Keratinocyte (primary cell): ENCODE measurements at regions not wholly inside any gene's neighbourhood (a gene's known extent, or its start where the extent isn't known, plus 50 kb on each side); places are given as distances from the start of the nearest gene placed in this dataset.

Experiments
- CTCF ChIP-seq, 3 experiments: IDR thresholded peaks in 1 of 3; conservative IDR thresholded peaks in 1 of 3; optimal IDR thresholded peaks in 1 of 3; 2 replicates in 2 of 3; 3 replicates in 1 of 3; pipeline versions ENCODE3 to v1.5.1; 2011; ENCODE audit warnings: low read length in 3 of 3, mild to moderate bottlenecking in 3 of 3, moderate library complexity in 2 of 3, control low read depth in 1 of 3, inconsistent platforms in 1 of 3; ENCODE audit not compliant: insufficient read depth in 2 of 3; ENCODE audit errors: extremely low read depth in 1 of 3
- EZH2 ChIP-seq: IDR thresholded peaks from one replicate; pipeline ENCODE4 v1.6.1; 2012; ENCODE audit warnings: inconsistent platforms, mild to moderate bottlenecking, low read length, moderate library complexity

GRCh38 chr7:52486267-52486666 lies 549.2 kb upstream of the POM121L12 start:
- TF ChIP-seq CTCF (optimal IDR thresholded peaks at IDR 0.05 in 1 of 3, IDR thresholded peaks at IDR 0.05 in 1 of 3, conservative IDR thresholded peaks at IDR 0.05 in 1 of 3; ENCODE audit: extremely low read depth in 1 of 3, insufficient read depth in 2 of 3, low read length in 3 of 3) (no peak), EZH2 (no peak)
